ENCODE measurements at regions not wholly inside any gene's neighbourhood (a gene's known extent, or its start where the extent isn't known, plus 50 kb on each side); places are given as distances from the start of the nearest gene placed in this dataset.
A peak's percentile ranks its signal among the peaks of the same experiment; 100 is the strongest.
"Not testable (repeated sequence)": the region's sequence is repeated elsewhere in the genome, so short reads cannot be mapped to it uniquely, and the experiment has no call there.

GRCh38 chr10:64039198-64039597 lies 518.0 kb downstream of the REEP3 start:
- ATAC-seq (replicated peaks) (no peak), DNase-seq (no peak)
- peaks cover 4 to 9% of the 10 kb centered on the region in 2 donors for H3K4me1 Mint-ChIP-seq (ENCODE audit: low read depth in 2 of 2)
- no peak overlapping the region for H3K27ac Mint-ChIP-seq
- peaks cover 16 to 33% of the 10 kb centered on the region in 2 donors for H3K27me3 Mint-ChIP-seq
- no peaks in the 10 kb centered on the region for H3K36me3 Mint-ChIP-seq (ENCODE audit: insufficient read depth)
- H3K9me3 Mint-ChIP-seq, result no peaks in the 10 kb centered on the region
- H3K4me3 Mint-ChIP-seq, result no peak overlapping the region

- Mint-ChIP-seq H3K4me3 (peak overlapping the region; percentile 36 to 58), H3K27ac (no peak overlapping the region), H3K27me3 (peaks cover 10 to 26% of the 10 kb centered on the region in 2 donors), H3K36me3 (ENCODE audit: insufficient read depth) (no peaks in the 10 kb centered on the region), H3K4me1 (ENCODE audit: low read depth in 2 of 2) (peaks cover 4 to 9% of the 10 kb centered on the region in 2 donors), H3K9me3 (no peaks in the 10 kb centered on the region)
- DNase-seq, result no peak
- peak; percentile 5 for ATAC-seq (replicated peaks)
These were observed 519.6 kb downstream of the REEP3 start for GRCh38 chr10:64040781-64041180.

GRCh38 chr10:64041185-64041988 lies 520.2 kb downstream of the REEP3 start:
- no peaks in the 10 kb centered on the region for H3K36me3 Mint-ChIP-seq (ENCODE audit: insufficient read depth)
- peaks cover 4 to 20% of the 10 kb centered on the region in 2 donors for H3K27me3 Mint-ChIP-seq
- peak overlapping the region; percentile 36 to 58 for H3K4me3 Mint-ChIP-seq
- ATAC-seq (replicated peaks) (peak; percentile 96), DNase-seq (peak; percentile 68 to 75 (median 73))
- H3K9me3 Mint-ChIP-seq, result no peaks in the 10 kb centered on the region
- no peak overlapping the region for H3K27ac Mint-ChIP-seq
- H3K4me1 Mint-ChIP-seq (ENCODE audit: low read depth in 2 of 2), result peaks cover 4 to 9% of the 10 kb centered on the region in 2 donors

- H3K4me3 Mint-ChIP-seq, result peak overlapping the region in 1 of 2 donors; percentile 58
These were observed 520.8 kb downstream of the REEP3 start for GRCh38 chr10:64041989-64042490.

GRCh38 chr10:64044098-64044497 lies 522.9 kb downstream of the REEP3 start:
- Mint-ChIP-seq H3K4me1 (ENCODE audit: low read depth in 2 of 2) (peaks cover 4 to 9% of the 10 kb centered on the region in 2 donors), H3K4me3 (no peak overlapping the region), H3K27me3 (no peaks in the 10 kb centered on the region), H3K36me3 (ENCODE audit: insufficient read depth) (no peaks in the 10 kb centered on the region), H3K27ac (no peak overlapping the region), H3K9me3 (no peaks in the 10 kb centered on the region)
- ATAC-seq (replicated peaks) (no peak), DNase-seq (no peak)

More at GRCh38 chr10:64041989-64042490, 520.8 kb downstream of the REEP3 start:
- no peak for DNase-seq
- Mint-ChIP-seq H3K36me3 (ENCODE audit: insufficient read depth) (no peaks in the 10 kb centered on the region), H3K27me3 (peaks cover 0 to 14% of the 10 kb centered on the region in 2 donors), H3K4me1 (ENCODE audit: low read depth in 2 of 2) (peaks cover 4 to 9% of the 10 kb centered on the region in 2 donors), H3K9me3 (no peaks in the 10 kb centered on the region), H3K27ac (no peak overlapping the region)
- ATAC-seq (replicated peaks), result no peak

- H3K36me3 Mint-ChIP-seq (ENCODE audit: insufficient read depth); H3K9me3 Mint-ChIP-seq; ATAC-seq (replicated peaks); H3K27ac Mint-ChIP-seq; H3K4me3 Mint-ChIP-seq; DNase-seq; H3K4me1 Mint-ChIP-seq (ENCODE audit: low read depth in 2 of 2); H3K27me3 Mint-ChIP-seq: not testable (repeated sequence)
These were observed 523.9 kb downstream of the REEP3 start for GRCh38 chr10:64044957-64045632.

GRCh38 chr10:64054392-64054791 lies 533.2 kb downstream of the REEP3 start:
- Mint-ChIP-seq H3K9me3 (no peaks in the 10 kb centered on the region), H3K27ac (no peak overlapping the region), H3K27me3 (no peaks in the 10 kb centered on the region), H3K36me3 (ENCODE audit: insufficient read depth) (no peaks in the 10 kb centered on the region), H3K4me3 (no peak overlapping the region), H3K4me1 (ENCODE audit: low read depth in 2 of 2) (no peaks in the 10 kb centered on the region)
- ATAC-seq (replicated peaks), result no peak
- no peak for DNase-seq

- H3K36me3 Mint-ChIP-seq (ENCODE audit: insufficient read depth), result no peaks in the 10 kb centered on the region
- H3K4me1 Mint-ChIP-seq (ENCODE audit: low read depth in 2 of 2), result no peaks in the 10 kb centered on the region
- no peak overlapping the region for H3K4me3 Mint-ChIP-seq
- H3K27ac Mint-ChIP-seq, result no peak overlapping the region
- DNase-seq (no peak), ATAC-seq (replicated peaks) (no peak)
- H3K9me3 Mint-ChIP-seq, result peaks cover 0 to 2% of the 10 kb centered on the region in 2 donors
- H3K27me3 Mint-ChIP-seq, result no peaks in the 10 kb centered on the region
These were observed 538.7 kb downstream of the REEP3 start for GRCh38 chr10:64059884-64060283.

GRCh38 chr10:64060389-64060788 lies 539.2 kb downstream of the REEP3 start:
- no peaks in the 10 kb centered on the region for H3K27me3 Mint-ChIP-seq
- no peak overlapping the region for H3K27ac Mint-ChIP-seq
- peaks cover 0 to 2% of the 10 kb centered on the region in 2 donors for H3K9me3 Mint-ChIP-seq
- DNase-seq (no peak), ATAC-seq (replicated peaks) (no peak)
- H3K4me3 Mint-ChIP-seq, result no peak overlapping the region
- H3K36me3 Mint-ChIP-seq (ENCODE audit: insufficient read depth), result no peaks in the 10 kb centered on the region
- H3K4me1 Mint-ChIP-seq (ENCODE audit: low read depth in 2 of 2), result no peaks in the 10 kb centered on the region

GRCh38 chr10:64062793-64063192 lies 541.6 kb downstream of the REEP3 start:
- DNase-seq, result no peak
- Mint-ChIP-seq H3K27ac (no peak overlapping the region), H3K36me3 (ENCODE audit: insufficient read depth) (no peaks in the 10 kb centered on the region), H3K9me3 (peaks cover 0 to 2% of the 10 kb centered on the region in 2 donors), H3K4me1 (ENCODE audit: low read depth in 2 of 2) (no peaks in the 10 kb centered on the region), H3K27me3 (peaks cover 0 to 3% of the 10 kb centered on the region in 2 donors), H3K4me3 (no peak overlapping the region)
- ATAC-seq (replicated peaks), result no peak

GRCh38 chr10:64067009-64067606 lies 545.9 kb downstream of the REEP3 start:
- Mint-ChIP-seq H3K27me3 (peaks cover 0 to 8% of the 10 kb centered on the region in 2 donors), H3K27ac (no peak overlapping the region), H3K4me1 (ENCODE audit: low read depth in 2 of 2) (no peaks in the 10 kb centered on the region), H3K36me3 (ENCODE audit: insufficient read depth) (no peaks in the 10 kb centered on the region), H3K4me3 (no peak overlapping the region), H3K9me3 (no peaks in the 10 kb centered on the region)
- ATAC-seq (replicated peaks), result no peak
- no peak for DNase-seq

- ATAC-seq (replicated peaks) (no peak), DNase-seq (no peak)
- Mint-ChIP-seq H3K27ac (no peak overlapping the region), H3K4me3 (no peak overlapping the region), H3K4me1 (ENCODE audit: low read depth in 2 of 2) (no peaks in the 10 kb centered on the region), H3K9me3 (no peaks in the 10 kb centered on the region), H3K36me3 (ENCODE audit: insufficient read depth) (no peaks in the 10 kb centered on the region), H3K27me3 (peaks cover 0 to 8% of the 10 kb centered on the region in 2 donors)
These were observed 546.7 kb downstream of the REEP3 start for GRCh38 chr10:64067859-64068258.

- Mint-ChIP-seq H3K4me1 (ENCODE audit: low read depth in 2 of 2) (no peaks in the 10 kb centered on the region), H3K27me3 (peaks cover 0 to 8% of the 10 kb centered on the region in 2 donors), H3K9me3 (no peaks in the 10 kb centered on the region), H3K36me3 (ENCODE audit: insufficient read depth) (no peaks in the 10 kb centered on the region), H3K27ac (no peak overlapping the region), H3K4me3 (no peak overlapping the region)
- ATAC-seq (replicated peaks) (no peak), DNase-seq (no peak)
These were observed 549.0 kb downstream of the REEP3 start for GRCh38 chr10:64070241-64070640.

Measured in effector memory CD8-positive, alpha-beta T cell (primary cell).